HEK293 (cell line): ENCODE measurements at regions not wholly inside any gene's neighbourhood (a gene's known extent, or its start where the extent isn't known, plus 50 kb on each side); places are given as distances from the start of the nearest gene placed in this dataset.

ENCODE experiments used
- CTCF ChIA-PET: fragments of 350-600 bp; formaldehyde crosslinking; extraction: SDS; loops from one replicate; lab custom pipeline; 2021; ENCODE audit warnings: antibody characterized with exemption; lab: Yijun Ruan, JAX
- POLR2A ChIA-PET: fragments of 300-600 bp; formaldehyde crosslinking; extraction: SDS; loops from one replicate; lab custom pipeline; 2020; ENCODE audit warnings: antibody characterized with exemption, inconsistent platforms; lab: Yijun Ruan, JAX
- H3K27ac ChIP-seq: fragments of 200-500 bp; sonication (Bioruptor generic); 2 replicates; pipeline ENCODE4 v1.5.1; 2014; ENCODE audit warnings: low read depth, low read length, control low read depth, inconsistent platforms; ENCODE audit errors: extremely low read depth
- H3K36me3 ChIP-seq, 2 experiments: fragments of 200-500 bp in 1 of 2; sonication (Bioruptor generic) in 1 of 2; 1 replicate in 1 of 2; 2 replicates in 1 of 2; pipeline ENCODE4 v1.5.1; 2014 to 2017; ENCODE audit warnings: inconsistent platforms in 2 of 2, low read length in 2 of 2; ENCODE audit not compliant: control insufficient read depth in 2 of 2, insufficient read depth in 1 of 2
- H3K4me1 ChIP-seq: fragments of 200-500 bp; sonication (Bioruptor generic); 2 replicates; pipeline ENCODE4 v1.5.1; 2014; ENCODE audit warnings: mild to moderate bottlenecking, low read length, inconsistent platforms; ENCODE audit not compliant: control insufficient read depth, insufficient read depth
- H3K4me3 ChIP-seq: 2 replicates; pipeline ENCODE4 v1.5.1; 2011; ENCODE audit warnings: low read depth, mild to moderate bottlenecking, control low read depth, low read length, moderate library complexity
- H3K9me3 ChIP-seq: fragments of 200-500 bp; sonication (Bioruptor generic); 2 replicates; pipeline ENCODE4 v1.5.1; 2014; ENCODE audit warnings: low read depth, low read length, inconsistent platforms; ENCODE audit not compliant: control insufficient read depth, insufficient read depth
- BCL11A ChIP-seq: fragments of 450-650 bp; formaldehyde crosslinking; IDR thresholded peaks from 2 replicates; pipeline ENCODE4 v1.5.1; 2016; ENCODE audit warnings: low read depth, missing biosample characterization, missing genetic modification characterization
- KLF8 ChIP-seq: fragments of 450-650 bp; formaldehyde crosslinking; IDR thresholded peaks from 2 replicates; pipeline ENCODE4 v1.5.1; 2016; ENCODE audit warnings: missing biosample characterization, missing genetic modification characterization
- RBAK ChIP-seq: fragments of 450-650 bp; formaldehyde crosslinking; IDR thresholded peaks from 2 replicates; pipeline ENCODE4 v1.5.1; 2016; ENCODE audit warnings: missing biosample characterization, missing genetic modification characterization
- YY1 ChIP-seq: fragments of 450-650 bp; formaldehyde crosslinking; IDR thresholded peaks from 2 replicates; pipeline ENCODE4 v1.5.1; 2018; ENCODE audit warnings: missing biosample characterization, missing genetic modification characterization
- ZBTB10 ChIP-seq: fragments of 450-650 bp; formaldehyde crosslinking; IDR thresholded peaks from 2 replicates; pipeline ENCODE4 v1.5.1; 2016; ENCODE audit warnings: missing biosample characterization, missing genetic modification characterization
- ZEB2 ChIP-seq: fragments of 450-650 bp; formaldehyde crosslinking; IDR thresholded peaks from 2 replicates; pipeline ENCODE4 v1.5.1; 2016; ENCODE audit warnings: missing biosample characterization, missing genetic modification characterization
- ZFP41 ChIP-seq: fragments of 450-650 bp; formaldehyde crosslinking; IDR thresholded peaks from 2 replicates; pipeline ENCODE4 v1.5.1; 2016; ENCODE audit warnings: missing biosample characterization, missing genetic modification characterization, borderline replicate concordance
- ZIC2 ChIP-seq: fragments of 450-650 bp; formaldehyde crosslinking; IDR thresholded peaks from 2 replicates; pipeline ENCODE4 v1.5.1; 2016; ENCODE audit warnings: missing biosample characterization, missing genetic modification characterization
- ZNF121 ChIP-seq: fragments of 450-650 bp; formaldehyde crosslinking; IDR thresholded peaks from 2 replicates; pipeline ENCODE4 v1.5.1; 2016; ENCODE audit warnings: missing biosample characterization, missing genetic modification characterization
- ZNF132 ChIP-seq: fragments of 450-650 bp; formaldehyde crosslinking; IDR thresholded peaks from 2 replicates; pipeline ENCODE4 v1.5.1; 2017; ENCODE audit warnings: missing biosample characterization, missing genetic modification characterization, borderline replicate concordance
- ZNF148 ChIP-seq: fragments of 450-650 bp; formaldehyde crosslinking; IDR thresholded peaks from 2 replicates; pipeline ENCODE4 v1.5.0; 2017; ENCODE audit warnings: missing biosample characterization, missing genetic modification characterization, borderline replicate concordance
- ZNF157 ChIP-seq: fragments of 450-650 bp; formaldehyde crosslinking; IDR thresholded peaks from 2 replicates; pipeline ENCODE4 v1.5.1; 2016; ENCODE audit warnings: missing biosample characterization, missing genetic modification characterization
- ZNF175 ChIP-seq: fragments of 450-650 bp; formaldehyde crosslinking; IDR thresholded peaks from 2 replicates; pipeline ENCODE4 v1.5.1; 2016; ENCODE audit warnings: missing biosample characterization, missing genetic modification characterization
- ZNF184 ChIP-seq: fragments of 450-650 bp; IDR thresholded peaks from 2 replicates; pipeline ENCODE4 v1.5.1; 2018; ENCODE audit warnings: missing biosample characterization, mild to moderate bottlenecking, missing genetic modification characterization
- ZNF19 ChIP-seq: fragments of 450-650 bp; formaldehyde crosslinking; IDR thresholded peaks from 2 replicates; pipeline ENCODE4; 2016; ENCODE audit warnings: missing biosample characterization, missing genetic modification characterization, low read depth
- ZNF302 ChIP-seq: fragments of 450-650 bp; formaldehyde crosslinking; IDR thresholded peaks from 2 replicates; pipeline ENCODE4 v1.5.1; 2016; ENCODE audit warnings: missing biosample characterization, missing genetic modification characterization, low read depth
- ZNF426 ChIP-seq: fragments of 450-650 bp; formaldehyde crosslinking; IDR thresholded peaks from 2 replicates; pipeline ENCODE4 v1.5.1; 2017; ENCODE audit warnings: missing biosample characterization, missing genetic modification characterization, mild to moderate bottlenecking, inconsistent platforms, moderate library complexity
- ZNF585B ChIP-seq: fragments of 450-650 bp; formaldehyde crosslinking; IDR thresholded peaks from 2 replicates; pipeline ENCODE4 v1.5.1; 2016; ENCODE audit warnings: missing biosample characterization, missing genetic modification characterization
- ZNF701 ChIP-seq: fragments of 450-650 bp; formaldehyde crosslinking; IDR thresholded peaks from 2 replicates; pipeline ENCODE4 v1.5.1; 2016; ENCODE audit warnings: missing biosample characterization, missing genetic modification characterization
- ZNF76 ChIP-seq: fragments of 450-650 bp; formaldehyde crosslinking; IDR thresholded peaks from 2 replicates; pipeline ENCODE4; 2016; ENCODE audit warnings: low read depth, missing biosample characterization, missing genetic modification characterization, borderline replicate concordance
- ZNF776 ChIP-seq: fragments of 450-650 bp; formaldehyde crosslinking; IDR thresholded peaks from 2 replicates; pipeline ENCODE4 v1.5.0; 2017; ENCODE audit warnings: missing biosample characterization, missing genetic modification characterization, borderline replicate concordance
- ZSCAN30 ChIP-seq: fragments of 450-650 bp; IDR thresholded peaks from 2 replicates; pipeline ENCODE4 v1.5.1; 2018; ENCODE audit warnings: missing biosample characterization, mild to moderate bottlenecking, missing genetic modification characterization, moderate library complexity
- ZSCAN4 ChIP-seq: fragments of 450-650 bp; formaldehyde crosslinking; IDR thresholded peaks from 2 replicates; pipeline ENCODE4 v1.5.1; 2017; ENCODE audit warnings: missing biosample characterization, missing genetic modification characterization
- TF ChIP-seq, protein P1 (sequence below): fragments of 450-650 bp; formaldehyde crosslinking; IDR thresholded peaks from 2 replicates; pipeline ENCODE4 v1.5.1; 2016; ENCODE audit warnings: missing biosample characterization, missing genetic modification characterization

DNA sequence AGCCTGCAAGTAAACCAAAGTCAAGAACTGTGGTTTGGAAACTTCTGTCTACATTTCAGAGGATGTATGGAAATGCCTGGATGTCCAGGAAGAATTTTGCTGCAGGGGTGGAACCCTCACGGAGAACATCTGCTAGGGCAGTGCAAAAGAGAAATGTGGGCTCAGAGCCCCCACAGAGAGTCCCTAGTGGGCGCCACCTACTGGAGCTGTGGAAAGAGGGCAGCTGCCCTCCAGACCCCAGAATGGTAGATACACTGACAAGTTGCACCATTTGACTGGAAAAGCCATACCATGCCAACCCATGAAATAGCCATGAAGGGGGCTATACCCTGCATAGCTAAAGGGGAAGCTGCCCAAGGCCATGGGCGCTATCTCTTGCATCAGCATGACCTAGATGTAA is 1672.4 kb downstream of the KCNT2 start:
- TF ChIP-seq ZNF157 (no peak), ZNF184 (tag by site-specific recombination) (no peak), ZNF701 (tag by site-specific recombination) (no peak), KLF8 (tag by site-specific recombination) (no peak)
- ChIA-PET CTCF (no interaction called here), POLR2A (no interaction called here)
- Histone ChIP-seq H3K4me1 (no peaks in the 10 kb centered on the region), H3K36me3 (no peaks in the 10 kb centered on the region), H3K9me3 (no peaks in the 10 kb centered on the region), H3K27ac (no peak overlapping the region), H3K4me3 (no peak overlapping the region)

DNA sequence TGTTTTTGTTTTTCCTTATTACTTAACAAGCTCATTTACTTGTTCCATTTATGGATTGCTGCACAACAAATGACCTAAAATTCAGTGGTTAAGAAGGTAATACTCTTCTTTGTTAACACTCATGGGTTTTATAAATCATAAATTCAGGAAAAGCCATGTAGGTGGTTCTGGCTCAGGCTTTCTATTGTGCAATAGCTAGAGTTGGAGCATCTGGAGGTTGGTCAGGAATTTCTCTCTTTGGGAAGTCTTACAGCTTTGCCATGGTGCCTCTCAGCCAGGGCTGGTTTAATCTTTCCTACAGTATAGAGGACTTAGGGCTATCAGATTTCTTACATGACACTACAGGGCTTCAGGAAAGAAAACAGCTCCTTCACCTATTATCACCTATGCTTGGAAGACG is 1677.1 kb downstream of the KCNT2 start:
- H3K9me3 ChIP-seq: no peaks in the 10 kb centered on the region
- TF ChIP-seq ZNF175 (tag by site-specific recombination) (no peak), RBAK (tag by site-specific recombination) (no peak), ZSCAN30 (no peak), ZNF776 (no peak), ZNF76 (tag by site-specific recombination) (no peak), BCL11A (tag by site-specific recombination) (no peak), ZIC2 (tag by site-specific recombination) (no peak), YY1 (tag by site-specific recombination) (no peak), ZSCAN4 (tag by site-specific recombination) (no peak), ZEB2 (no peak), ZNF426 (tag by site-specific recombination) (no peak), ZNF585B (no peak), ZNF132 (no peak)
- TF ChIP-seq, protein P1, sequence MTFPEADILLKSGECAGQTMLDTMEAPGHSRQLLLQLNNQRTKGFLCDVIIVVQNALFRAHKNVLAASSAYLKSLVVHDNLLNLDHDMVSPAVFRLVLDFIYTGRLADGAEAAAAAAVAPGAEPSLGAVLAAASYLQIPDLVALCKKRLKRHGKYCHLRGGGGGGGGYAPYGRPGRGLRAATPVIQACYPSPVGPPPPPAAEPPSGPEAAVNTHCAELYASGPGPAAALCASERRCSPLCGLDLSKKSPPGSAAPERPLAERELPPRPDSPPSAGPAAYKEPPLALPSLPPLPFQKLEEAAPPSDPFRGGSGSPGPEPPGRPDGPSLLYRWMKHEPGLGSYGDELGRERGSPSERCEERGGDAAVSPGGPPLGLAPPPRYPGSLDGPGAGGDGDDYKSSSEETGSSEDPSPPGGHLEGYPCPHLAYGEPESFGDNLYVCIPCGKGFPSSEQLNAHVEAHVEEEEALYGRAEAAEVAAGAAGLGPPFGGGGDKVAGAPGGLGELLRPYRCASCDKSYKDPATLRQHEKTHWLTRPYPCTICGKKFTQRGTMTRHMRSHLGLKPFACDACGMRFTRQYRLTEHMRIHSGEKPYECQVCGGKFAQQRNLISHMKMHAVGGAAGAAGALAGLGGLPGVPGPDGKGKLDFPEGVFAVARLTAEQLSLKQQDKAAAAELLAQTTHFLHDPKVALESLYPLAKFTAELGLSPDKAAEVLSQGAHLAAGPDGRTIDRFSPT (tag by site-specific recombination): no peak
- POLR2A ChIA-PET: no interaction called here
- no peaks in the 10 kb centered on the region for H3K36me3 ChIP-seq
- no peaks in the 10 kb centered on the region for H3K4me1 ChIP-seq
- H3K27ac ChIP-seq: no peak overlapping the region
- H3K4me3 ChIP-seq: no peak overlapping the region
- CTCF ChIA-PET: no interaction called here

GRCh38 chr1:194930132-194930531 is 1678.1 kb downstream of the KCNT2 start:
- H3K4me3 ChIP-seq: no peak overlapping the region
- no peak overlapping the region for H3K27ac ChIP-seq
- H3K9me3 ChIP-seq: no peaks in the 10 kb centered on the region
- H3K4me1 ChIP-seq: no peaks in the 10 kb centered on the region
- ChIA-PET CTCF (no interaction called here), POLR2A (no interaction called here)
- no peaks in the 10 kb centered on the region for H3K36me3 ChIP-seq
- TF ChIP-seq ZNF19 (no peak), ZNF302 (tag by site-specific recombination) (no peak), ZFP41 (no peak), ZNF148 (tag by site-specific recombination) (no peak), ZBTB10 (no peak), ZNF121 (tag by site-specific recombination) (no peak)
